Right atrium auricular region (tissue), 2 donors: ENCODE measurements at regions not wholly inside any gene's neighbourhood (a gene's known extent, or its start where the extent isn't known, plus 50 kb on each side); places are given as distances from the start of the nearest gene placed in this dataset.

Source experiments
- DNase-seq: peaks from one replicate; pipeline ENCODE4 v3.0.0-alpha.2; 2019; ENCODE audit warnings: low spot score
- H3K27ac ChIP-seq, 2 donors: fragments of 200-600 bp; sonication (generic); 1 replicate in 1 of 2; 2 replicates in 1 of 2; pipeline ENCODE4 v1.5.1; 2016 to 2019
- H3K27me3 ChIP-seq, 2 donors: fragments of 200-600 bp; sonication (generic); one replicate each; pipeline versions ENCODE4 v1.5.1 to v1.6.0; 2017 to 2019
- H3K36me3 ChIP-seq: fragments of 200-600 bp; sonication (generic); one replicate; pipeline ENCODE4 v1.5.1; 2016
- H3K4me1 ChIP-seq, 2 donors: fragments of 200-600 bp; sonication (generic); one replicate each; pipeline versions ENCODE4 v1.5.1 to v1.6.0; 2017 to 2019
- H3K4me3 ChIP-seq, 2 donors: fragments of 200-600 bp; sonication (generic); 1 replicate in 1 of 2; 2 replicates in 1 of 2; pipeline ENCODE4 v1.5.1; 2017 to 2019; ENCODE audit warnings: mild to moderate bottlenecking in 1 of 2, moderate library complexity in 1 of 2
- H3K9me3 ChIP-seq, 2 donors: fragments of 200-600 bp; sonication (generic); one replicate each; pipeline ENCODE4 v1.5.1; 2019
- CTCF ChIP-seq, 2 donors: fragments of 200-600 bp; sonication (generic); IDR thresholded peaks; one replicate each; pipeline ENCODE4 v1.5.1; 2019; ENCODE audit warnings: antibody characterized with exemption in 2 of 2

DNA sequence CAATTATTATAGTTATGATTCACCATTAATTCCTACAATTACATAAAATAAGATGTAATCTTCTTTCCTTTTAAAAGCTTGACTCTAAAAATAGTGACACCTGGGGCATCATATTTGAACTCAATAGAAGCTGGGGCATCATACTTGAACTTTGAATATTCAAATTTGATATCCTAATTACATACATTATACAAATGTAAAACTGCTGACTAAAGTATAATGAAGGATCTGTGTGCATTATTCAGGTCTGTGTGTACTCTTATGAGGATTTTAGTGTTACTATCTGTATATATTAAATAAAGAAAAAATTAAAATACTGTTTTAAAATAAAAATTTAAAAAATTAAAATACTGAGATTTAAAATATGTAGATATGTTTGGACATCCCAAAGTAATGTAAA, 696.9 kb upstream of the FBXO33 start:
- Histone ChIP-seq H3K9me3 (no peaks in the 10 kb centered on the region), H3K4me1 (no peaks in the 10 kb centered on the region), H3K27me3 (no peaks in the 10 kb centered on the region), H3K4me3 (no peak overlapping the region), H3K27ac (no peak overlapping the region), H3K36me3 (no peaks in the 10 kb centered on the region)
- DNase-seq, result no peak
- TF ChIP-seq CTCF (IDR thresholded peaks at IDR 0.05), result no peak

DNA sequence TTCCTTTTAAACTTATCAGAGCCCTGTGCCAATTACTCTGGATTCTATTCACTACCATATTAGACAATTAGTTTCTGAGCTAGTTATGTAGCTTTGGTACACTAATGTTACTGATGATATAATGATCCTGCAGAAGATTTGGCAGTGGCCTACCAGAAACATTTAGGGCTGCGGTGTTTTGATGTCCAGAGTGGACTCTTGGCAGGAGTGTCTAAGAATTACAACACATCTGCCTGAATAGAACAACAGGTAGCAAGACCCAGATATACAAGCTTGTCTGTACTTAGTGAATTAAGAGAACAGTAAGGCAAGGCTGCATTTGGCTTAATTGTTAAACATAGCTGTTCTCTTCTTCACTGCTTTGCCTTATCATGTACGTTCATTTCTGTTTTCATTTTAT, 691.6 kb upstream of the FBXO33 start:
- no peak overlapping the region for H3K27ac ChIP-seq
- H3K4me1 ChIP-seq, result no peaks in the 10 kb centered on the region
- H3K36me3 ChIP-seq, result no peaks in the 10 kb centered on the region
- H3K9me3 ChIP-seq, result no peaks in the 10 kb centered on the region
- H3K4me3 ChIP-seq, result no peak overlapping the region
- no peaks in the 10 kb centered on the region for H3K27me3 ChIP-seq
- DNase-seq, result no peak
- TF ChIP-seq CTCF (IDR thresholded peaks at IDR 0.05), result no peak

DNA sequence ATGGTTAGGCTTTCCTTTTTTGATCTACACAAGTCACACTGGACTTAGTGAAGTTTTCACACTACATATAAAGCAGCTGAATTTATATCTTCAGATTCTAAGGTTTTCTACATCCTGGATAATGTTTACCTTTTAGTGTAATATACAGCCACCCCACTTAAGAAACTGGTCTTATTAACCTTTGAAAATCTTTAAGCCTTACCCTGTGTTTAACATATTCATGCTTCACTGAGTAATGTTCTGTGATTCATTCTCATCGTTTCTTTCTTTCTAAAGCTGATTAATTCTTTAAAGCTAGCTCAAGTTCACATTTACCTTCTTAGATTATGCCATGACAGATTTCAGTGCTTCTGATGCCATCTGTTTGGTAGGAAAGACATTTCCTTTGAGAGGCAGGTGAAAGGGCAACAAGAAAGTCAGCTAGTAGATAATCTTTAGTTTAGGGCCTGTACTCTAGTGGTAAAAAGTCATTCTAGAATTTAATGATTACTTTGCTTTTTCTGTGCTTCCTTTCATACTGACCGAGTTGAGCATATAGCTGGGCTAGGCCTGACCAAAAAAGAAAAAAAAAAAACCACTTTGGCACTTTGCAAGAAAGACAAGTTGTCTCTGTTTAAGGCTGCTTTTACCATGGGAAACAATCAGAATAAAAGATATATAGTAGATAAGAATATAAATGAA, 690.9 kb upstream of the FBXO33 start:
- Histone ChIP-seq H3K9me3 (peaks cover 0 to 4% of the 10 kb centered on the region in 2 donors), H3K4me3 (no peak overlapping the region), H3K27ac (no peak overlapping the region), H3K27me3 (no peaks in the 10 kb centered on the region), H3K36me3 (no peaks in the 10 kb centered on the region), H3K4me1 (no peaks in the 10 kb centered on the region)
- no peak for TF ChIP-seq CTCF (IDR thresholded peaks at IDR 0.05)
- DNase-seq, result no peak

- Histone ChIP-seq H3K36me3 (no peaks in the 10 kb centered on the region), H3K9me3 (peaks cover 0 to 8% of the 10 kb centered on the region in 2 donors), H3K4me3 (no peak overlapping the region), H3K4me1 (no peaks in the 10 kb centered on the region), H3K27me3 (no peaks in the 10 kb centered on the region), H3K27ac (no peak overlapping the region)
- DNase-seq, result no peak
- no peak for TF ChIP-seq CTCF (IDR thresholded peaks at IDR 0.05)
Observed at GRCh38 chr14:40119765-40120164, 687.5 kb upstream of the FBXO33 start.

GRCh38 chr14:40119321-40119720, 687.1 kb upstream of the FBXO33 start:
- Histone ChIP-seq H3K27ac (no peak overlapping the region), H3K9me3 (peaks cover 0 to 8% of the 10 kb centered on the region in 2 donors), H3K4me3 (no peak overlapping the region), H3K4me1 (no peaks in the 10 kb centered on the region), H3K27me3 (no peaks in the 10 kb centered on the region), H3K36me3 (no peaks in the 10 kb centered on the region)
- no peak for DNase-seq
- no peak for TF ChIP-seq CTCF (IDR thresholded peaks at IDR 0.05)

GRCh38 chr14:40115583-40115982, 683.4 kb upstream of the FBXO33 start:
- no peaks in the 10 kb centered on the region for H3K4me1 ChIP-seq
- TF ChIP-seq CTCF (IDR thresholded peaks at IDR 0.05), result no peak

More at GRCh38 chr14:40115583-40115982, 683.4 kb upstream of the FBXO33 start:
- DNase-seq, result no peak
- H3K36me3 ChIP-seq, result no peaks in the 10 kb centered on the region
- no peak overlapping the region for H3K27ac ChIP-seq
- H3K9me3 ChIP-seq, result peaks cover 0 to 8% of the 10 kb centered on the region in 2 donors
- H3K27me3 ChIP-seq, result no peaks in the 10 kb centered on the region
- no peak overlapping the region for H3K4me3 ChIP-seq
